GM18505 (cell line): ENCODE measurements at regions not wholly inside any gene's neighbourhood (a gene's known extent, or its start where the extent isn't known, plus 50 kb on each side); places are given as distances from the start of the nearest gene placed in this dataset.
"Not testable (repeated sequence)": the region's sequence is repeated elsewhere in the genome, so short reads cannot be mapped to it uniquely, and the experiment has no call there.

Source experiments
- ATAC-seq: cut with Tn5 transposase; IDR thresholded peaks from one replicate; pipeline ENCODE4 v1.9.1; 2021; ENCODE audit not compliant: unreplicated experiment
- POLR2A ChIP-seq: IDR thresholded peaks from 4 replicates; pipeline ENCODE4 v1.6.1; 2011; ENCODE audit warnings: borderline replicate concordance; ENCODE audit not compliant: insufficient read depth, insufficient read length; ENCODE audit errors: extremely low read depth

DNA sequence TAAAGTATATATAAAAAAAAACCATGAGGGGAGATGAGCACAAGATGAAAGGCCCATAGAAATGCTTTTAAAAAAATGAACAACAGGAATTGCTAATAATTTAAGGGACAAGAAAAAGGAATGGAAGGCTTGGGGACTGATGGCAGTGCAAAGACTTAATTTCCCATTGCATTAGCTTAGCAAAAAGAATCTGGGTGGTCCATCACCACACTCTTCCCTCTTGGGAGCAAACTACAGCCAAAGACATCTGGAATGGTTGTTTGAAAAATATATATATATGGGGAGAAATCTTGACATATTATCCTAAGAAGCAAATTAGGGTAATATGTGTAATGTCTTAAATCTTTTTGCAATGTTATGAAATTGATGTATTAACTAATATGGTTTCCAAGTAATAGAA is 727.1 kb downstream of the METTL15 start:
- no peak for ATAC-seq
- no peak for TF ChIP-seq POLR2A

DNA sequence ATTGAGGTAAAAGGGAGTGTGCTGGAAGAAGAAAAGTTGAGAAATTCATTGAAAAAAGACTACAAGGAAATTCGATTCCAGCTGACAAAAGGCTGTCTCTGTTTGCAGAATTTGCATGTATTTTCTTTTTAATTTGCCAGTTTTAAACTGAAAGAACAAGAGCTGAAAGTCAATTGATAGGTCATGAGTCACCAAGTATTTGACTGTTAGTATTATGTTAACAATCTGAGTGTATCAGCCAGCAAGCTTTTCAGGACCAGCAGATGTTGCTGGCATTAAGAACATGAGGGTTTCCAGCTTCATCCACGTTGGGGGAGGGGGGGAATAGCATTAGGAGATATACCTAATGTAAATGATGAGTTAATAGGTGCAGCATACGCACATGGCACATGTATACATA is 726.7 kb downstream of the METTL15 start:
- no peak for TF ChIP-seq POLR2A
- no peak for ATAC-seq

DNA sequence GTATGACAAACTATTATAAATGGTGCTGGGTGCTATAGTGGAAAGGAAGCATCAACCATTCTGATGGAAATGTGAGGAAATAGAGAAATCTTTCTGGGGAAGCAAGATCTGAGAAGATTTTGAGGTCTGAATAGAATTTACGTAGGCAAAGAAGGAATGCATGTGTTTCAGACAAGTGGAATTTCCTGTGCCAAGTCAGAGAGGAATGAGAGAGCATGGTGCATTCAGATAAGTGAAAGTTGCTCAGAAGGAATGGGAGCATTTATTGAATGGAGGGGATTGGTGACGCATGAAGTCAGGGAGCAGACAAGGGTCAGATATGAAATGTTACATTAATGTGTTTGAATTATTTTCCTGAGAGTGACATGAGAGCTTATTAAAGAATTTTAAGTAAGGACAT is 725.5 kb downstream of the METTL15 start:
- ATAC-seq: no peak
- no peak for TF ChIP-seq POLR2A

DNA sequence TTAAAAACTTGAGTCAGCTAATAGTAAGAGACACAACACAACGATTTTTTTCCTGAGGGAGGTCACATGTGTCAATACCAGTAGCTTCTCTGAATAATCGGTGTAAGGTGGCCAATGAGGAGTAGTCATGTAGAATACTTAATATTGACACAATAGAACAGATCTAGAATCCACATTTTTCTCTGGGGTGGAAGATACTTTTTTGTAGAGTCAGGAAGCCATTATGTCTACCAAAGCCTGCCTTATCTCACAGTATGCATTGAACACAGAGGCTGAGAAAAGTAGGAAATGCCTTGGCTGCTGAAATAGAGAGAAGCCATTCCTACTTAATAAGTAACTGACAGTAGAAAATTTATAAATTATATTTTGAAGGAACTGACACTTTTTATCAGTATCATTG is 725.0 kb downstream of the METTL15 start:
- no peak for ATAC-seq
- no peak for TF ChIP-seq POLR2A

DNA sequence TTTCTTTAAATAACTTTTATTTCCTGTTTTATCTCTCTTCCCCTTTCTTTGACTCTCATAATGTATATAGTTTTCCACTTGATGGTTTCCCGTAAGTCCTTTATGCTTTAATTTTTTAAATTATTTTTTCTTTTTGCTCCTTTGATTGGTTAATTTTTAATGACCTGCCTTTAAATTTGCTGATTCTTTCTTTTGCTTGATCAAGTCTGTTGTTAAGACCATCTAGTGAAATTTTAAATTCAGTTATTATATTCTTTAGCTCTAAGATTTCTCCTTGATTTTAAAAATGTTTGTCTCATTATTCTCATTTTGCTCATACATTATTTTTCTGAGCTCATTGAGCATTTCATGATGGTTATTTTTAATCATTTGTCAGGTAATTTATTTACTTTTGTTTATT is 718.6 kb downstream of the METTL15 start:
- no peak for TF ChIP-seq POLR2A
- ATAC-seq: no peak

DNA sequence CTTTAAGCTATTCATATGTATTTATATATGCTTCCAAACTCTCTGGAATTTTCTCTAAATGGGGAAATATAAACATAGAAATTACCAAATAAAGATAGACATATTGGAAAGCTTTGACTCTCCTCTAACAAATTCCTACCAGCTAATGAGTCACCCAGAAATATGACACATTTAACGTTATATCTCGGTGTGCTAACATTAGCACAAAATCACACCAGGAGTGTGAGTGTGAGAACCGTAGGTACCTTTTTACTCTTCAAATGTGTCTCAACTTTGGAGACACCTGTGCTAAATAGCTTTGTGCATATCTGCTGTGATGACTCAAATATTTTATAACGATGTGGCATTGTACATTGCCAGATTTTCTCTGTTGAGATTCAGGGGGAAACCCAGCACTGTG is 714.4 kb downstream of the METTL15 start:
- TF ChIP-seq POLR2A: no peak
- no peak for ATAC-seq

DNA sequence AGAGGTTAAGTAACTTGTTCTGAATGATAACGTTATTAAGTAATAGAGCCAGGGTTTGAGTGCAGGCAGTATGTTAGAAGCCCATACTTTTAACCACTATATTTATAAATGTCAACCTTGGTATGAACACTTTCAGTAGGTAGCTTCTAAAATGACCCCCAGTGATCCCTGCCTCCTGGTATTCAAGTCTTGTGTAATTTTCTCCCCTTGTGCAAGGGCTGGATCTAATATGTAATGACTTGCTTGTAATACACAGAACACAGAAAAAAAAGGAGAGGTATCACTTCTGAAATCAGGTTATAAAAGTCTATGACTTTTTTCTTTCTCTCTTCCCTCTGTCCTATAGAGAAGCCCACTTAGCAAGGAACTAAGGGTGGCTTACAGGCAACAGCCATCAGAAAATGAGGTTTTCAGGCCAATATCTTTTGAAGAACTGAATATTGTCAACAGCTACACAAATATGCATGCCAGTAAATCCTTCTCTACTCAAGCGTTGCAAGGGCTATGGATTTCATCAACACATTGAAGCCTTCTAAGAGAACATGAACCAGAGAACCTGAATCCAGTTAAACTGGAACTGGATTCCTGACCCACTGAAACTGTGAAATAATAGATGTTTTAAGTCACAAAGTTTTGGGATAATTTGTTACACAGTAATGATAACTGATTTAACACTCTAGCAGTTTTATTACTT is 712.3 kb downstream of the METTL15 start:
- no peak for ATAC-seq
- no peak for TF ChIP-seq POLR2A

DNA sequence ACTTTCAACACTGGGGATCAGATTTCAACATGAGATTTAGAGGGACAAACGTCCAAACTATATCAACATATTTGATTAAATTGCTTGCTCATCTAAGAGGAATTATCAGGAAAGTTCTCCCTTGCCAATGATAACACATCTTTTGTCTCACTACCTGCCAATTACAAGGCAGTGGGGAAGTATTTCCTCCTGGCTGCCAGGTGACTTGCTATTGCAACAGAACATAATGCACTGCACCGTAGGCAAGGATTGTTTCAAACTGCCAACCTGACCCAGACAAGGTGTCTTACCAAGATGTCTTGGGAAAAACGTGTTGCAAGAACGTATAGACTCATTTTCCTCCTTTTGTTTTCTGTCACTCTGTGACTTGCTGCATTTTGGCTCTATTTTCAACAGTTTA is 711.6 kb downstream of the METTL15 start:
- ATAC-seq: no peak
- no peak for TF ChIP-seq POLR2A

DNA sequence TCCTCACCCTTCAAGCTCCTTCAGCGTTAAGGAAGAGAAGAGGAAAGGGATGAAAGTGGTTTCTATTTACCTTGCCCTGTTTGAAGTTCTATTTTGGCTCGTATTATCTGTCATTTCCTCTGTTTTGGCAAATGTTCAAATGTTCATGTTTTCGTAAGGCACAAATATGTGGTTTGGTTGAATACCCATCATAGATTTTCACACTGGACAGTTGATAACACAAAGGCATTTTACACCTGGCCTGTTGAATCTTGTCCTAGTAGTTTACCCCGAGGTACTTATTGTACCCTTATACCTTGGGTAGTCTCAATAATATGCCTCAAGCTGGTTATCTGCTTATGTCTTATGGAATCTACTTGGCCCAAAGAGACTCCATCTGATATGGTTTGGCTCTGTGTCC is 706.9 kb downstream of the METTL15 start:
- no peak for ATAC-seq
- TF ChIP-seq POLR2A: no peak

DNA sequence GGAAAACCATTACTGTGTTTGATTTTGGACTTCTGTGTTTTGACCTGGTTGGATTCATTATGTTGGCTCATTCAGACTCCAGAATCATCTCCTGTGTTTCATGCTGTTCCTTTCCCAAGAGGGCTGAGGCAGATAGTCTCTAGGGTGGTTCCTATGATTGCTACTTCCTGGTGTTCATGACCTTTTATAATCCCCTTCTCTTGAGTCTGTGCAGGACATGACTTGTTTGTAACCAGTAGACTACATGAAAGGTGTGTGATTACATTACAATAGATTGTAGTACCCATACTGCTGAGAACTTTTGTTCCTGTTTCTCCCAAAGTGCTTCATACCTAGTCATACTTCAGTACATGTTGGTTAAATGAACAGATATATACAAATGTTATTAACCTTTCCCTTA is 700.6 kb downstream of the METTL15 start:
- no peak for TF ChIP-seq POLR2A
- no peak for ATAC-seq

DNA sequence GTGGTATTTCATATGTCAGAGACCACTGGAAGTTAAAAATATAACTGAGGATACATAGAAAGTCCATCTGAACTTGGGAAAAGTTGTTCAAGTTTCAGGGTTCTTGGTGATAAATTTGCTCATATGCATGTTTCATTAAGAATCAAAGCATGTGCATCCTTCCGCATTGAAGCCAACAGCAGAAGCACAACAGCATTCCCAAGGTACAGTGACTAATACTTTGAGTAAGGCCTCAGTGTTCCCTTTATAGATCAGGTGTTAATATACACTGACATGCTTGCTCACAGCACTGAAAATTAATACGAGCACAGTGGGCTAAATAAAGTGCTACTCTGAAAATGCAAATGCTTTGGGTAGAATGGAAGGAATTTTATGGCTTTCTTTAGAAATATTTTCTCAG is 691.1 kb downstream of the METTL15 start:
- no peak for TF ChIP-seq POLR2A
- ATAC-seq: no peak

DNA sequence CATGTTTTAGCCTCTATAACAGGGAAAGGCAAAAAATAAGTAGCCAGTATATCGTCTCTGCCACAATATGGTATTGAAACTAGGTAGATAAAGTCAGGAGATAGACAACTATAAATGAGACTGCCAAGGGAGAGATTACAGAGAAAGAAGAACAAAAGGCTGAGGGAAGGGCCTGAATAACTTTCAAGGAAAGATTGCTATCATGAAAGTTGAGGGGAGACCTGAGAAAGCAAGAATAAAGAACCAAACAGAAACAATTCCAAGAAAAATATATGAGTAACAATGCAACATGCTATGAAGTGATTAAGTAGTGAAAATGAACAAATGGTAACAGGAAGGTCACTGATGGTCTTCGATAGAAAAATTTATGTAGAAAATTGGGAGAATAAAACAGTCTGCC is 690.1 kb downstream of the METTL15 start:
- no peak for TF ChIP-seq POLR2A
- ATAC-seq: no peak

DNA sequence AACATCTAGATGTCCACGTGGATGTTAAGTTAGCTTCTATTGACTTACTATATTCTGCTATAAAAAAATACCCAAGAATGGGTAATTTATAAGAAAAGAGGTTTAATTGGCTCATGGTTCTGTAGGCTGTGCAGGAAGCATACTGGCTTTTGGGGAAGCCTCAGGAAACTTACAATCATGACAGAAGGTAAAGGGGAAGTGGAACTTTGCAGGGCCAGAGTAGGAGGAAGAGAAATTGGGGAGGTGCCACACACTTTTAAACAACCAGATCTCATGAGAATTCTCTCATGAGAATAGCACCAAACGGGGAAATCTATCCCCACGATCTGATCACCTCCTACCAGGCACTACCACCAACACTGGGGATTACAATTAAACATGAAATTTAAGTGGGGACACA is 689.3 kb downstream of the METTL15 start:
- no peak for ATAC-seq
- TF ChIP-seq POLR2A: no peak

DNA sequence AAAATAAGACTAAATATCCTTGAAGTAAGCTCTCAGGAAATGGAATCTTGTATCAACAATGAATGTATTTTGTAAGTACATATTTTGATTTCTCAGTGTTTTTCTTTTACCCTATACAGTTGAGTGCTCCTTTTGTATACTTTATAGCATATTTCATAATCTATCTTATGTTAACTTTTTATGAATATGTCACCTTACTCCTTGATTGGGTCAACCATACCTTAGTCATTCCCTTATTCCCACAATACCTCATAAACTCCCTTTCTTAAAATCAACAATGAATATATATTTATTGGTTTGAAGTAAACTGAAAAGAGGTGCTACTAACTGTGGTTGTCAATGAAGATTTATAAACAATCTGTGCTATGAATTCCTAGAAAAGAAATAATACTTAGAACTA is 686.2 kb downstream of the METTL15 start:
- TF ChIP-seq POLR2A: no peak
- no peak for ATAC-seq

DNA sequence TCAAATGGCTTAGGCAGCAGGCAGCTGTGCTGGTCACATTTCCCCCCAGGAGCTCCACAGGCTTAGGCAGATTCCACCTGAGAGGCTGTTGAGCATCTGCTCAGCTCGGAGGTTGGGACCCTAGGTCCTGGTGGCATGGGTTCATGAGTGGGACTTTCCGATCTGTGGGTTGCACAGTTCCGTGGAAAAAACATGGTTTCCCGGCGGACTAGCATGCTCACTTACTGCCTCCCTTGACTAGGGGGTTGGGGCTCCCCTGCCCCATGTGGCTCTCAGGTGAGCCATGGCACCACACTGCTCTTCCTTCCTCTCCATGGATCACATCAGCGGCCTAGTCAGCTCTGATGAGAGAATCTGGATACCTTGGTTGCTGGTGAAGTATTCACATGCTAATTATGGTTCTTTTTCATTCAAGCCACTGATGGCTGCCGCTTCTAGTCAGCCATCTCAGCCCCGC is 685.1 kb downstream of the METTL15 start:
- TF ChIP-seq POLR2A: no peak
- no peak for ATAC-seq

DNA sequence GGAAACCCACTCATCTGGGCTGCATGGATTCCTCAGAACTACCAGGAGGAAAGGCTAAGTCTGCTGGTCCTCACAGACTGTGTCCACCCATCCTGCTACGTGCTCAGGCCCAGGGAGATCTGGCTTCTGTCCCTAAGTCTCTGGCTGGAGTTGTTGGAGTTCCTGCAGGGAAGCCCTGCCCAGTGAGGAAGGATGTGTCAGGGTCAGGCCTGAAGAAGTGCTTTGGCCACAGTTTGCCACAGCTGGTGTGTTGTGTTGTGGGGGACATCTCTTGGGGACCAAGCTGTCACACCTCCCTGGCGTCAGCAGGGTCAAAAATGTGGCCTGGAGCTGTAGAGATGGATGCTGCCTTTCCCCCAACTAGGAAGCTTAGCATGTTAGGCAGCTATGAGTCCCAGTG is 684.7 kb downstream of the METTL15 start:
- ATAC-seq: no peak
- no peak for TF ChIP-seq POLR2A

DNA sequence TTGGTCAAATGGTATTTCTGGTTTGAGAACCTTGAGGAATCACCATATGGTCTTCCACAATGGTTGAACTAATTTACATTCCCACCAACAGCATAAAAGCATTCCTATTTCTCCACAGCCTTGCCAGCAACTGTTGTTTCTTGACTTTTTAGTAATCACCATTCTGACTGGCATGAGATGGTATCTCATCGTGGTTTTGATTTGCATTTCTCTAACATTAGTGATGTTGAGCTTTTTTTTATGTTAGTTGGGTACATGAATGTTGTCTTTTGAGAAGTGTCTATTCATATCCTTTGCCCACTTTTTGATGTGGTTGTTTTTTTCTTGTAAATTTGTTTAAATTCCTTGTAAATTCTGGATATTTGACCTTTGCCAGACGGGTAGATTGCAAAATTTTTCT is 679.7 kb downstream of the METTL15 start:
- ATAC-seq: not testable (repeated sequence)
